HFFc6 (cell line): ENCODE measurements at regions not wholly inside any gene's neighbourhood (a gene's known extent, or its start where the extent isn't known, plus 50 kb on each side); places are given as distances from the start of the nearest gene placed in this dataset.

Source experiments
- DNase-seq: peaks from one replicate; pipeline ENCODE4 v3.0.0-alpha.2; 2018
- H3K27ac Mint-ChIP-seq: 2 replicates; pipeline ENCODE4 v1.8.0; 2020; ENCODE audit warnings: mild to moderate bottlenecking, mixed read lengths
- H3K27me3 Mint-ChIP-seq: 2 replicates; pipeline ENCODE4 v1.8.0; 2021; ENCODE audit warnings: mild to moderate bottlenecking, moderate library complexity, mixed read lengths; ENCODE audit not compliant: insufficient read depth
- H3K36me3 Mint-ChIP-seq: 2 replicates; pipeline ENCODE4 v1.8.0; 2021; ENCODE audit warnings: low read depth, mixed read lengths
- H3K4me1 Mint-ChIP-seq: 2 replicates; pipeline ENCODE4 v1.8.0; 2020; ENCODE audit warnings: low read depth, mixed read lengths
- H3K4me3 Mint-ChIP-seq: 2 replicates; pipeline ENCODE4 v1.8.0; 2020; ENCODE audit warnings: mild to moderate bottlenecking, moderate library complexity, mixed read lengths
- H3K9me3 Mint-ChIP-seq: 2 replicates; pipeline ENCODE4 v1.8.0; 2020; ENCODE audit warnings: mild to moderate bottlenecking, mixed read lengths
- TF ChIP-seq, protein P1 (sequence below): fragments of 200-600 bp; sonication (generic); IDR thresholded peaks from 2 replicates; pipeline ENCODE4 v1.5.0; 2021; ENCODE audit warnings: antibody characterized with exemption, mild to moderate bottlenecking

GRCh38 chr6:79847426-79847825 lies 99.9 kb downstream of the ELOVL4 start:
- H3K4me1 Mint-ChIP-seq: no peaks in the 10 kb centered on the region
- TF ChIP-seq, protein P1, sequence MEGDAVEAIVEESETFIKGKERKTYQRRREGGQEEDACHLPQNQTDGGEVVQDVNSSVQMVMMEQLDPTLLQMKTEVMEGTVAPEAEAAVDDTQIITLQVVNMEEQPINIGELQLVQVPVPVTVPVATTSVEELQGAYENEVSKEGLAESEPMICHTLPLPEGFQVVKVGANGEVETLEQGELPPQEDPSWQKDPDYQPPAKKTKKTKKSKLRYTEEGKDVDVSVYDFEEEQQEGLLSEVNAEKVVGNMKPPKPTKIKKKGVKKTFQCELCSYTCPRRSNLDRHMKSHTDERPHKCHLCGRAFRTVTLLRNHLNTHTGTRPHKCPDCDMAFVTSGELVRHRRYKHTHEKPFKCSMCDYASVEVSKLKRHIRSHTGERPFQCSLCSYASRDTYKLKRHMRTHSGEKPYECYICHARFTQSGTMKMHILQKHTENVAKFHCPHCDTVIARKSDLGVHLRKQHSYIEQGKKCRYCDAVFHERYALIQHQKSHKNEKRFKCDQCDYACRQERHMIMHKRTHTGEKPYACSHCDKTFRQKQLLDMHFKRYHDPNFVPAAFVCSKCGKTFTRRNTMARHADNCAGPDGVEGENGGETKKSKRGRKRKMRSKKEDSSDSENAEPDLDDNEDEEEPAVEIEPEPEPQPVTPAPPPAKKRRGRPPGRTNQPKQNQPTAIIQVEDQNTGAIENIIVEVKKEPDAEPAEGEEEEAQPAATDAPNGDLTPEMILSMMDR: no peak
- peaks cover 1% of the 10 kb centered on the region; the same call in 1 of the 2 replicates for H3K27me3 Mint-ChIP-seq
- DNase-seq: no peak
- H3K36me3 Mint-ChIP-seq: no peaks in the 10 kb centered on the region
- H3K4me3 Mint-ChIP-seq: no peak overlapping the region
- H3K27ac Mint-ChIP-seq: no peak overlapping the region
- no peaks in the 10 kb centered on the region for H3K9me3 Mint-ChIP-seq

DNA sequence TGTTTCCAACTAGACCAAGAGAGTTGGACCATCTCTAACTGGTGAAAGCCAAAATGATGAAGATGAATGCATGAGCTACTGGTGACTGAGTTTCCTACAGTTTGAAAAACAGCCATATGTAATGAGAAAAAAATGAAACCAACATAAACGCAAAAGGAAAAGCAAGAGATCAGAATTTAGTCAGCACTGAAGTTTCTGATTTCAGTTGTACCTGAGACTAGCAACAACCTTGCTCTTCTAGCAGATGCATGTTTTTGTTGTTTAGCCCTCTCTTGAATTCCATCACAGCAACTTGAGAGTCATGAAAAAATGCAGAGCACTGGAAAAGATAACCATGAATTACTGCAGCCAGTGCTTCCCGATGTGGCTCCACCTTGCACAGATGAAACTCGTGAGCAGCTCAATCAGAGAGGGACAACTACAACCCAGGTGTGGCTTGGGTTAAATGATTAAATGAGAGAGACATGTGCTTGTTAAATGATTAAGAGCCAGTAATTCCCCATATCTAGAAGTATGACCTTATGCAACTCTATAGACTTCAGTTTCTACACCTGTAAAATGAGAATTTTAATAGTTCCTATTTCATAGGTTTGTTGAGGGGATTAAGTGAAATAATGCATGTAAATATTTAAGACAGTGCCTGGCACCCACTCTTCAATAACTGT lies 104.8 kb downstream of the ELOVL4 start:
- no peak for DNase-seq
- no peaks in the 10 kb centered on the region for H3K9me3 Mint-ChIP-seq
- H3K36me3 Mint-ChIP-seq: no peaks in the 10 kb centered on the region
- H3K4me1 Mint-ChIP-seq: no peaks in the 10 kb centered on the region
- H3K4me3 Mint-ChIP-seq: no peak overlapping the region
- no peaks in the 10 kb centered on the region for H3K27me3 Mint-ChIP-seq
- no peak overlapping the region for H3K27ac Mint-ChIP-seq
- TF ChIP-seq, protein P1: no peak

GRCh38 chr6:79841577-79842375 lies 105.6 kb downstream of the ELOVL4 start:
- no peak overlapping the region for H3K27ac Mint-ChIP-seq
- no peaks in the 10 kb centered on the region for H3K9me3 Mint-ChIP-seq
- no peak overlapping the region for H3K4me3 Mint-ChIP-seq
- DNase-seq: no peak
- no peaks in the 10 kb centered on the region for H3K36me3 Mint-ChIP-seq
- H3K4me1 Mint-ChIP-seq: no peaks in the 10 kb centered on the region
- peaks cover under 1% of the 10 kb centered on the region; the same call in 1 of the 2 replicates for H3K27me3 Mint-ChIP-seq
- TF ChIP-seq, protein P1: no peak

GRCh38 chr6:79838851-79839250 lies 108.5 kb downstream of the ELOVL4 start:
- Mint-ChIP-seq H3K27ac (no peak overlapping the region), H3K9me3 (no peaks in the 10 kb centered on the region), H3K27me3 (peaks cover 3% of the 10 kb centered on the region; the same call in 1 of the 2 replicates), H3K4me3 (no peak overlapping the region), H3K36me3 (no peaks in the 10 kb centered on the region), H3K4me1 (peaks cover 7% of the 10 kb centered on the region)
- no peak for DNase-seq
- TF ChIP-seq, protein P1: no peak

GRCh38 chr6:79833964-79834284 lies 113.4 kb downstream of the ELOVL4 start:
- no peak for DNase-seq
- H3K27me3 Mint-ChIP-seq: peaks cover 3% of the 10 kb centered on the region; the same call in 1 of the 2 replicates
- H3K4me1 Mint-ChIP-seq: peaks cover 15% of the 10 kb centered on the region
- H3K9me3 Mint-ChIP-seq: no peaks in the 10 kb centered on the region
- no peak overlapping the region for H3K4me3 Mint-ChIP-seq
- H3K27ac Mint-ChIP-seq: no peak overlapping the region
- TF ChIP-seq, protein P1: no peak
- H3K36me3 Mint-ChIP-seq: no peaks in the 10 kb centered on the region
